HG03025 (cell line): ENCODE measurements at regions not wholly inside any gene's neighbourhood (a gene's known extent, or its start where the extent isn't known, plus 50 kb on each side); places are given as distances from the start of the nearest gene placed in this dataset.
"Not testable (repeated sequence)": the region's sequence is repeated elsewhere in the genome, so short reads cannot be mapped to it uniquely, and the experiment has no call there.

Experiments used
- ATAC-seq: cut with Tn5 transposase; IDR thresholded peaks from one replicate; pipeline ENCODE4 v1.9.1; 2021; ENCODE audit warnings: mild to moderate bottlenecking, moderate library complexity; ENCODE audit not compliant: unreplicated experiment, low FRiP score

DNA sequence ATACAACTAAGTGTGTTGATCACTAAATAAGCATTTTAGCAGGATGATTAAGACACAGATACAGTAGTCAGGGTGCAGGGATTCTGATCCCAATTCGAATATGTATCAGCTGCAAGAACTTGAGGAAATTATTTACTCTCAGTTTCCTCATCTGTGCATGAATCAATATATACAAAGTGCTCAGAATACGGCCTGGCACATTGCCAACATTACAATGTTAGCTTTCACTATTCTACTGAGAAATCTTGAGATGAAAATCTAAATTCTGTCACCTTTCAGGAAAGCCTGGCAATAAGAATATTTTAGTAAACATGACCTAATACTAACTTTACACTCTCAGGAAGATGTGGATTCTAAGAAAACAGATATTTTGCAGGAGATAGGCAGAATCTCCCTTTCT is 1001.6 kb upstream of the IGFBP7 start:
- no peak for ATAC-seq

DNA sequence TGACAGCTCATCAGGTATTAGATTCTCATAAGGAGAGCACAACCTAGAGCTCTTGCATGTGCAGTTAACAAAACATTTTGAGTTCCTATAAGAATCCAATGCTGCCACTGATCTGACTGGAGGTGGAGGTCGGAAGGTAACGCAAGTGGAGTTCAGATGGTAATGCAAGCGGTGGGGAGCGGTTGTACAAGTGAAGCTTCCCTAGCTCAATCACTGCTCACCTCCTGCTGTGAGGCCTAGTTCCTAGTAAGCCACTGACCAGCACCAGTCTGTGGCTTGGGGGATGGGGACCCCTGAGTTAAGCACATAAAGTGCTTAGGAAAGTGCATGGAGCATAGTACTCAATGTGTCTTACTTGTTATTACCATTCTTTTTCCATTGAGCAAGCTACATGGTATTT is 983.2 kb upstream of the IGFBP7 start:
- no peak for ATAC-seq

DNA sequence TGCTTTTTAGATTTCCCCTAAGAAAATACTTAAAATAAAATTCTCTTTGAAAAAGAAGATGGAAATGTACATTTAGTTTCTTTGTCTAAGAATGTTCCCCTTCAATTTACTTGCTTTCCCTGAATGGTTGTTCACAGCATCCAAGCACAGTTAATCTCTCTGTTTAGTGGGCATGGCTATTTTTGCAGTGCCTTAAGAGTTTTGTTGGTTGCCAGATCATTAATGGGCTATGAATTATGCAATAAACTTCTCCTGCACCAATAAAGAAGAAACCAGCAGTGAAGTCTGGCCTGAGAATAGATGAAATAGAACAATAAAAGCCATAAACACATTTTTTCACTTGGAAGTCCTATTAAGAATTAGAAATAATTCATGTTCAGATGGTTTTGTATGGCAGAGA is 980.4 kb upstream of the IGFBP7 start:
- no peak for ATAC-seq

DNA sequence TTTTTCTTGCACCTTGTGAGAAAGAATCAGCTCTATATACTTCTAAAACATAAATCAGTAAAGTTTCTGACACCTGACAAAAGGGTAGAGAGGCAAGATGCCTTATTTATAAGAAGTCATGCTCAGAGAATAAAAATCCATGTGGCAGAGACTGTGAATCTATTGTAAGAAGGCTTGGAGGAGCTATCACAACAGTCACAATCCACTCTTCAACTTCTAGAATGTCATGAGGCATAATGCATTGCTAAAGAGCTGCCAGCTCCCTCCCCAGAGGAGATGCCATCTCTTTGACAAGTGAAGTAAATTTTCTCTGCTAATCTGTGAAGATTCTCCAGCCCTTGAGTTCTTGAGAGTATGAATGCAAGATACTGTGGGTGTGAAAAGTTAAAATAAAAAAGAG is 971.2 kb upstream of the IGFBP7 start:
- no peak for ATAC-seq

DNA sequence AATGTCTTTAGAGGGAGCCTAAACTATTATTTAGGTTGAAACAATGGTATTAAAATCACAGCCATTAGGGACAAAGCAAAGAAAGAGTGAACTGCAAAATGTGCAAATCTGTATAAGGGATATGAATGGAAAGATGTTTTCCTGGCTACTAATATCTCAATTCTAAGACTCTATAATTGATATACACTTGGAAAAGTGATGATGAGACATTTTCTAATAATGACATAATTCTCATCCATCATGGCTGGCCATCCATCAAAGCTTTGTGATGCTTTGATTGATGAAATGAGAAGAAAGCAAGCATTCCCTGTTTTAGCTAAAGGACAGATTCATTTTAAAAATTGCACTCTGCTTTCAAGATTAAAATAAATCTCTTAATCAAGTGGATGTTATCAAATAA is 965.5 kb upstream of the IGFBP7 start:
- ATAC-seq = no peak

DNA sequence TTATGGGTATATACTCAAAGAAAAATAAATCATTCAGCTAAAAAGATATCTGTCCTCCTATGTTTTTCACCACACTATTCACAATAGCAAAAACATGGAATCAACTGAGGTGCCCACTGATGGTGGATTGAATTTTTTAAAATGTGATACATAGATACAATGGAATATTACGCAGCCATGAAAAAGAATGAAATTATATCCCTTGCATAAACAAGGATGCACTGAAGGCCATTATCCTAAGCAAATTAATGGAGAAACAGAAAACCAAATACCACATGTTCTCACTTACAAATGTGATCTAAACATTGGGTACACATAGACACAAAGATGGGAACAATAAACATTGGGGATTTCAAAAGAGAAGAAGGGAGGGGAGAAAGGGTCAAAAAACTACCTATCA is 964.2 kb upstream of the IGFBP7 start:
- ATAC-seq = no peak

DNA sequence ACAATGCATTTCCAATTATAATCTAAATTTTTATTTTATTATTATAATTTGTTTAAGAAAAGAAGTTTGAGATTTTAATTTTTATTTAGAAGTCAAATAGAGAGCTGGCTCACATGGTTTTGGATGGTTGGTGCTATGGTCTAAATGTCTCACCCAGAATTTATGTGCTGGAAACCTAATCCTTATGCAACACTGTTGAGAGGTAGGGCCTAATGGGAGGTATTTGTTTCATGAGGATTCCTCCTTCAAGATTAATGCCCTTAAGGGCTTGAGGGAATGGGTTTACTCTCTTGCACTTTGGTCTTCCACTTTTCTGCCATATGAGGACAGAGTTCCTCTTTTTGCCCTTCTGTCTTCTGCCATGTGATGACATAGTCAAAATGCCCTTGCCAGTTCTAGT is 960.5 kb upstream of the IGFBP7 start:
- no peak for ATAC-seq

DNA sequence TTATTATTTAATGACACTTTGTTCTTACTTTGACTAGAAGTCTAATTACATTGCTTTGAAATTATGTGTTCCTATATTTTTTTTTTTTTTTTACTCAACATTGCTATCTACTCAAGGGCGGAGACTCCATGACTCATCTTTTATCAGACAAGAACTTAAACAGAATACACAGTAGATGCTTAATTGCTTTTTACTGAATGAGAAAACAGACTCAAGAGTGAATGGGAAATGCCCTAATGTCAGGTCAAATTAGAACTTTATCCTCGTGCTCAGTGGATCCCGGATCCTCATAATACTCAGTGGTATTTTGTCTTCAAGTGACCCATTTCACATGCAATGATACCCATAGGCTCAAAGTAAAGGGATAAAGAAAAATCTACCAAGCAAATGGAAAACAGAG is 954.5 kb upstream of the IGFBP7 start:
- ATAC-seq = no peak

DNA sequence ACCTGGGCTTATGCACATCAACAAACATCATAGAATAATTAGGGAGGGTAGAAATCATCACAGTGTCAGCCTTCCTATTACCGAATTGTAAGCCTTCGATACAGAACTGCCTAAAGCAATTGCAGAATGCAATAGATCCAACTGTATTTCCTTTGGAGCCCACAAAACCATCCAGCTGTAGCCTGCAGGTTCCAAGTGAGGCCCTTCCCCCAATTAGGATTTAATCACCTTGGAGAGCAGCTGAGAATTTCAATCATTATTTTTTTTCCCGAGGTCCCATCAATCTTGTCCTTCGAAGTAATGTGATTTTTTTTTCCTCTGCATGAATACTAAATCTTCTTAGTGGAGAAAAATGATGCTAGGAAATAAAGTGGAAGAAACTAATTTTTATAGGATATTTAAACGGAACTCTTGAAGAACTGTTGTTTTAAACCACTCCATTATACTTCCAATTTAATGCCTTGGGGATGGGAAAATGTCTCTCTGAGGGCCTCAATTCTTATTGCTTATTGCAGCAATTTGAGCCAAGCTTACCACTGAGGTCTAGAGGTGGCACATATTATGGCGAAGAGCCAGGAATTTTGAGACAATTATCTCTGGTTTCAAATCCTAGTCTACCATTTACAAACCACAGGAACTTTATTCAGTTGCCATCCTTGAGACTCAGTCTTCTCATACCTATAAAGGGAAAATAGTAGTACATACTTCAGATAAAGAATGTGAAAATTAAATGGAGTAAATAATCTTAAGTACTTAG is 953.4 kb upstream of the IGFBP7 start:
- no peak for ATAC-seq

DNA sequence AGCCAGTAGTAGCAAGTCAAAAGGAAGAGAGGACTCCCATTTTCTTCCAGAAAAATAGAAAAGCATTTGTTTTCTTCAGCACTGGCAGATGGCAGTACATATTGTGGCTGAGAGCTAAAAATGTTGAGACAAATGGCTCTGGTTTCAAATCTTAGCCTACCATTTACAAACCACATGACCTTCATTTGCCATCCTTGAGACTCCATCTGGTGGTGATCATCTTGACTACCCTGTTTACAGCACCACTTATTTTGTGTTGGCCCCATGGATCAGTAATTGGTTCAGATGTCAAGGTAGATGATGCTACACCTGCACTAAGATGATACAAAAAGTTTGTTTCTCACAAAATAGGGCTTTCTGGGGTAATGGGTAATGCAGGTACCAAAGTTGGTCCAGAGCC is 951.8 kb upstream of the IGFBP7 start:
- no peak for ATAC-seq

DNA sequence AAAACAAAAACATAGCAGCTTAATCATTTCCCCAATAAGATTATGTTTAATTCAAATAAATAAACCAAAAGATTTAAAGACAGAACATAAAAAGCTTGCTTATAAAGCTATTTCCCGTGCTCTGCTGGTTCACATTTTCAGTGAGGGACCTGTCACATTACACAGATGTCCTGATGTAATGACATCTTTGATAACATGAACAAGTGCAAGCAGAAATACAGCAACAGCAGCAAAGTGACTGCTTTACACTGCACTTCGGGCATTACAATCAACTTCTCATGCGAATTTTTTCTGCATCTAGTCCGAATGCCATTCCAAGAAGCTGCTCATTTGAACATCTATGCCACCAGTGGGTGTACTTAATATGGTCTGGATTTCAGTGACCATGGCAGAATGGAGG is 940.3 kb upstream of the IGFBP7 start:
- ATAC-seq = no peak

DNA sequence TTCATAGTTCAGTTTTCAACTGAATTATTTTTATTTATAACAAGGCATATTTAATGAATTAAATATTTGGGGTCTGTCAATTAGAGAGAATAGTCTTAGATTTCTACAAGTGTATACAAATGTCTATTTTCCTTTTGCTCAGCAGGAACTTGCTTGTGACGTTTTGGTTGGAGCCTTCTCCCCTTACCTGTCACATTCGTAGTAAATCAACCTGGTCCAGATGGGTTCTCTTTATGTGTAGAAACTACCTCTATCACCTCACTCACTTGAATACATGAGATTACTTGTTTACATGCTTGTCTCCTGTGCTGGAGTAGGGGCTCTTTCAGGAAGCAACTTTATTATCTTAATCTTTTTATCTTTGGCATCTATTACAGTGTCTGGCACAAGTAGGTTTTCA is 938.3 kb upstream of the IGFBP7 start:
- no peak for ATAC-seq

DNA sequence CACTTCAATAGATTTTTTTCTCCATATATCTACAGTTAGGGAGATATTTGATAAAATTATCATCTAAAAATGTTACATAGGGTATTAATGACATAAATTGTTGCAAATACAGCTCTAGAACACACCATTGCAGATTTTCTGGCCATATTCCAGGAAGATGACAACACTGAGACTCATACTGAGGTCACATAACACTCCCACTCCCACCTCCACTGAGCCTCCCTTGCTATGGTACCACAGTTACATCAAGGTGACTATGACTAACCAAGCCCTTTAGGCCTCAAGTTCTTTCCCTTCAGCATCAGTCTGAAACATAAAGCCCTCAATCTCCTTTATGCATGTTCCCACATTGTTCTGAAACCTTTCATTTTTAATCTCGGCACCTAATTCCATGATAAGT is 932.0 kb upstream of the IGFBP7 start:
- no peak for ATAC-seq

DNA sequence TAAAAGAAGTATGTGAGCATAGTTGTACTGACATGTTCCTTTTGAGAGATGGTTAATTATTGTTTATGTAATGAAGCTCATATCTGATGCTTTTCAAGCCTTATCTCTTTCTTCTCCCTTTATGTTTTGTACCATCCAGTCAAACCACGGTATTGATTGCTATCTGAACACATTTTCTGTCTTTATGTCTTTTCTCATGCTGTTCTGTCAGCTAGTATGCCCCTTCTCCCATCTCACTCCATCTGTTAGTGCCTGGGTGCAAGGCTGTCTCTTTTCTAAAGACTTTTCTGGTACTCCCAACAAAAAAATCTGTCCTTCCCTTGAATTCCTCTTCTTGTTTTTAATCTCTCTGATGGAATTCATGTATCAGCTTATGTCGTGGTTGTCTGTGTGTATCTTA is 883.8 kb upstream of the IGFBP7 start:
- no peak for ATAC-seq

DNA sequence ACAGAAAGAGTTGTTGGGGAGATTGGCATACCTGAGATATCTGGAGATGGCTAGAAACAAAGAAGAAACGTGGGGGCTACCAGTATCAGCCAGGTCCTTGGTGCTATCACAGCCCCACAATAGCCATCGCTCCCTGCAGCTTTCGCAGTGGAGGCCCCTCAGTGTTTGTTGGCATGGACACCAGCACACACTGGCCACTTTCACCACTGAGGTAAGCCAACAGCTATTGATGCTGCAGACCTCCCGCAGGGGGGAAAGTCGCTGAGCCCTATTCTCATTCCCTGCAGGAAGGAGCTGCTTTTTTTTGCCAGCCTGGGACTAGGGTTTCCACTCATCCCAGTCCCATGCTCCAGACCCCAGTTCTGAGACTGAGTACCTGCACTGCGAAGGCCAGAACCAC is 879.2 kb upstream of the IGFBP7 start:
- no peak for ATAC-seq

DNA sequence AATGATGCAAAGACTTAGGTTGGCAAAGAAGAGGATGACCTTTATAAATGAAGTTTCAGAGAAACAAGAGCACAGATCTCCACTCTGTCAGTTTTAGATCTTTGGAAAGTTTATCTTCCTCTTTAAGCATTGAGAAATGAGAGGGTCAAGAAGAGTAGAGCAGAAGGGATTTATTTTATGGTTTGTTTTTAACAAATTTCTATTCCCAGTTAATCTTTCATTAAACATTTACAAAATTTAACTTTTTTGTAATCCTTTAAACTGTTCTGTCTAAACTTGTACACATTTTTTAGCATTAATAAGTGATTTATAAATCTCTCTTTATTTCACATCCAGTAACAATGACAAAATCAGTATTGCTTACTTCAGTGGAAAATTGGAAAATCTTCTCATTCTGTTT is 875.0 kb upstream of the IGFBP7 start:
- ATAC-seq = no peak

DNA sequence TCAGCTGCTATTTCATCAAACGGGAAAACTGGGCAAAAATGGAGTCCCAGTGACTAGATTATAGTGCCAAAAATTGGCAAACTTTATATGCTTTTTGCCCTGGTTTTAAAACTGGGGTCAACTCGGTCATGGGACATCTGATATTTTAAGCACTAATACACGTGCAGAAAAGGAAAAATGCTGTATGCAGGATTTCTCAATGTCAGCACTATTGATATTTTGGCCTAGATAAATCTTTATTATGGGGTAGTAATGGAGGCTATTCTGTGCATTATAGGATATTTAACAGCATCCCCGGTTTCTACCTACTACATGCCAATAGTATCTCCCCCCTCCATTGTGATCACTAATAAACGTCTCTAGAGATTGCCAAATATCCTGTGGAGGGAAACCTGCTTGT is 870.9 kb upstream of the IGFBP7 start:
- no peak for ATAC-seq

DNA sequence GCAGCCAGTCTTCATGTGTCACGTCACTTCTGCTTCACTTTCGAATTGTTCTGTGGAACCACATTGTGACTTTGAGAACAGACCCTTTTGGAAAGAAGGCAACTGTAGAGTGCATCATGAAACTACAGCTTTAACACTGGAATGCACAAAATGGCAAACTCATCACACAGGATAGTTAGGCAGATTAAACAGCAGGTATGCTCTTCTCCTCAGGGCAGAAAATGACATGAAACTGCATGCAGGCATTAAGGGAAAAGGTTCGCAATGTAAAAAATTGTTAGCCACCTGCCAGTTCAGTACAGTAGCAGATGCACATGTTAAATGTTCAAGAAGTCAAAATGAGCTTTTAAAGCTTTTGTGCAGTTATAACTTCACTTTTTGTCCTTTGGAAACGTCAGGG is 864.6 kb upstream of the IGFBP7 start:
- no peak for ATAC-seq

DNA sequence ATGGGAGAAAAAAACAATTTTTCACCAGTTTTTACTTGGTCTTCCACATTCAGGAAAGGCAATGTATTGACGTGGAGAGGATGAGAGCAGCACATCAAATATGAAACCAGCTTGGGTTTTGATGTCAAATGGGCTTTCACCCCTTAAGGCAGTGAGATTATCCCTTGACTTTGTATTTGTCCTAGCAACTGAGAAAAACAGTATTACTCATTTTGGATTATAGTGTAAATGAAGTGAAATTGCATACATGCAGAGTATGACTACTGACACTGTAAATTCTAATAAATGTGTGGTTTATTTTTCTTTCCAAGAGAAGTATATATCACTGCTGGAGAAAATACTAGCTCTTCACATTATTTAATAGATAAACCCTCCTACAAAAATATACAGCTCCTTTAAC is 863.6 kb upstream of the IGFBP7 start:
- ATAC-seq = no peak

DNA sequence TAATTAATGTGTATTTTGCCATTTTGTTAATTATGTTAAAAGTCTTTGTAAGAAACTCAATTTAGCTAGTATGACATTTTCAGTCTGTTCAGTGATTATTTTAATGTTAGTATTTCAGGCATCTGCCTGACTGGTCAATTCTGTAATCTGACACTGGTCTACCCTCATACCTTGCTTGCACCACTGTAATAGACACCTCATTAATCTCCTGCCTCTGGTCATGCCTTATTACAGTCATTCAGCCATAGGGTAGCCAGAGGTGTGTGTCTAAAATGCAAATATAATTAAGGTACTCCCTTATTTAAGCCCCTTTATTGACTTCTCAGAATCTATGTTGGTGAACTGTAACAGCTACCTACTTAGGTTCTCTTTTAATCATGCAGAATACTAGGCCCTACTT is 861.1 kb upstream of the IGFBP7 start:
- ATAC-seq = no peak

DNA sequence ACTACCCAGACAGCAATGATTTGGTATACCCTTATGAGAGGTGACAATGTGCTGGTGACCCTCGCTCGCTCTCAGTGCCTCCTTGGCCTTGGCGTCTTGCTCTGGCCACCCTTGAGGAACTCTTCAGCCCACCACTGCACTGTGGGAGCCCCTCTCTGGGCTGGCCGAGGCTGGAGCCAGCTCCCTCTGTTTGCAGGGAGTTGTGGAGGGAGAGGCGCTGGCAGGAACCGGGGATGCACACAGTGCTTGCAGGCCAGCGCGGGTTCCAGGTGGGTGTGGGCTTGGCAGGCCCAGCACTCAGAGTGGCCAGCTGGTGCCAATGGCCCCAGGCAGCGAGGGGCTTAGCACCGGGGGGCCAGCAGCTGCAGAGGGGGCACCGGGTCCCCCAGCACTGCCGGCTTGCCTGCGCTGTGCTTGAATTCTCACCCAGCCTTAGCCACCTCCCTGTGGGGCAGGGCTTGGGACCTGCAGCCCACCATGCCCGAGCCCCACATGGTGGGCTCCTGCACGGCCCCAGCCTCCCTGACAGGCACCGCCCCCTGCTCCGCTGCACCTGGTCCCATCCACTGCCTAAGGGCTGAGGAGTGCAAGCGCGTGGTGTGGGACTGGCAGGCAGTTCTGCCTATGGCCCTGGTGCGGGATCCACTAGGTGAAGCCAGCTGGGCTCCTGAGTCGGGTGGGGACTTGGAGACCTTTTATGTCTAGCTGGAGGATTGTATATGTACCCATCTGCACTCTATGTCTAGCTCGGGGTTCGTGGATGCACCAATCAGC is 857.0 kb upstream of the IGFBP7 start:
- ATAC-seq = no peak

DNA sequence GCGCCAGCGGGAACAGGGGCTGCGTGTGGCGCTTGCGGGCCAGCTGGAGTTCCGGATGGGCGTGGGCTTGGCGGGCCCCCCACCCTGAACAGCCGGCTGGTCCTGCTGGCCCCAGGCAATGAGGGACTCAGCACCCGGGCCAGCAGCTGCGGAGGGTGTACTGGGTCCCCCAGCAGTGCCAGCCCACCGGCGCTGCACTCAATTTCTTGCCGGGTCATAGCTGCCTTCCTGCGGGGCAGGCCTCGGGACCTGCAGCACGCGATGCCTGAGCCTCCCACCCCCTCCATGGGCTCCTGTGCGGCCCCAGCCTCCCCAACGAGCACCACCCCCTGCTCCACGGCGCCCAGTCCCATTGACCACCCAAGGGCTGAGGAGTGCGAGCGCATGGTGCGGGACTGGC is 855.2 kb upstream of the IGFBP7 start:
- not testable (repeated sequence) for ATAC-seq
